C4-2B (cell line): ENCODE measurements at regions not wholly inside any gene's neighbourhood (a gene's known extent, or its start where the extent isn't known, plus 50 kb on each side); places are given as distances from the start of the nearest gene placed in this dataset.

Source experiments
- H3K27ac ChIP-seq: fragments of 450-650 bp; 2 replicates; pipeline ENCODE4 v1.5.1; 2017
- CTCF ChIP-seq: fragments of 450-650 bp; conservative IDR thresholded peaks from 2 replicates; pipeline ENCODE4 v1.5.1; 2017; ENCODE audit warnings: mild to moderate bottlenecking
- ZFX ChIP-seq: fragments of 450-650 bp; IDR thresholded peaks from 2 replicates; pipeline ENCODE4 v1.6.1; 2017

- TF ChIP-seq ZFX: no peak
- no peak for TF ChIP-seq CTCF
- H3K27ac ChIP-seq: no peak overlapping the region
Observed at GRCh38 chr11:80610516-80610915, 1169.7 kb upstream of the TENM4 start.

GRCh38 chr11:80603472-80603871 lies 1162.6 kb upstream of the TENM4 start:
- H3K27ac ChIP-seq: no peak overlapping the region
- TF ChIP-seq CTCF (no peak), ZFX (no peak)

- TF ChIP-seq ZFX (no peak), CTCF (no peak)
- no peak overlapping the region for H3K27ac ChIP-seq
Observed at GRCh38 chr11:80598905-80599304, 1158.1 kb upstream of the TENM4 start.

- H3K27ac ChIP-seq: no peak overlapping the region
- TF ChIP-seq CTCF (no peak), ZFX (no peak)
Observed at GRCh38 chr11:80596291-80596810, 1155.5 kb upstream of the TENM4 start.

- no peak for TF ChIP-seq CTCF
- no peak for TF ChIP-seq ZFX
- no peak overlapping the region for H3K27ac ChIP-seq
Observed at GRCh38 chr11:80595011-80595410, 1154.2 kb upstream of the TENM4 start.

GRCh38 chr11:80593648-80594374 lies 1153.0 kb upstream of the TENM4 start:
- no peak overlapping the region for H3K27ac ChIP-seq
- TF ChIP-seq ZFX: no peak
- no peak for TF ChIP-seq CTCF

- TF ChIP-seq ZFX (no peak), CTCF (no peak)
- no peak overlapping the region for H3K27ac ChIP-seq
Observed at GRCh38 chr11:80592546-80592945, 1151.7 kb upstream of the TENM4 start.
